HG03066 (cell line): ENCODE measurements at regions not wholly inside any gene's neighbourhood (a gene's known extent, or its start where the extent isn't known, plus 50 kb on each side); places are given as distances from the start of the nearest gene placed in this dataset.
A peak's percentile ranks its signal among the peaks of the same experiment; 100 is the strongest.
"Not testable (repeated sequence)": the region's sequence is repeated elsewhere in the genome, so short reads cannot be mapped to it uniquely, and the experiment has no call there.

ENCODE experiments used
- ATAC-seq: cut with Tn5 transposase; IDR thresholded peaks from one replicate; pipeline ENCODE4 v1.9.1; 2021; ENCODE audit warnings: low read depth; ENCODE audit not compliant: unreplicated experiment

- ATAC-seq: no peak
Observed at GRCh38 chr5:162916368-162916767, 521.0 kb upstream of the CCNG1 start.

GRCh38 chr5:162929104-162929503, 508.3 kb upstream of the CCNG1 start:
- no peak for ATAC-seq

GRCh38 chr5:162931501-162931900, 505.9 kb upstream of the CCNG1 start:
- no peak for ATAC-seq

GRCh38 chr5:162939991-162940390, 497.4 kb upstream of the CCNG1 start:
- no peak for ATAC-seq

- no peak for ATAC-seq
Observed at GRCh38 chr5:162948677-162949076, 488.7 kb upstream of the CCNG1 start.

- no peak for ATAC-seq
Observed at GRCh38 chr5:162956570-162956969, 480.8 kb upstream of the CCNG1 start.

GRCh38 chr5:162964144-162964543, 473.3 kb upstream of the CCNG1 start:
- ATAC-seq: not testable (repeated sequence)

GRCh38 chr5:162990063-162990462, 447.3 kb upstream of the CCNG1 start:
- no peak for ATAC-seq

- ATAC-seq: peak; percentile 57
Observed at GRCh38 chr5:162990856-162991497, 446.4 kb upstream of the CCNG1 start.

- no peak for ATAC-seq
Observed at GRCh38 chr5:162995568-162995967, 441.8 kb upstream of the CCNG1 start.

GRCh38 chr5:162996053-162996452, 441.3 kb upstream of the CCNG1 start:
- no peak for ATAC-seq

GRCh38 chr5:163005949-163006348, 431.4 kb upstream of the CCNG1 start:
- no peak for ATAC-seq

- no peak for ATAC-seq
Observed at GRCh38 chr5:163022582-163023128, 414.7 kb upstream of the CCNG1 start.

GRCh38 chr5:163023846-163024245, 413.5 kb upstream of the CCNG1 start:
- no peak for ATAC-seq

GRCh38 chr5:163024936-163025335, 412.5 kb upstream of the CCNG1 start:
- ATAC-seq: no peak

- no peak for ATAC-seq
Observed at GRCh38 chr5:163033656-163034055, 403.7 kb upstream of the CCNG1 start.

- no peak for ATAC-seq
Observed at GRCh38 chr5:163041254-163041653, 396.1 kb upstream of the CCNG1 start.

GRCh38 chr5:163079618-163080017, 357.8 kb upstream of the CCNG1 start:
- ATAC-seq: peak; percentile 65

- ATAC-seq: no peak
Observed at GRCh38 chr5:163089230-163089629, 348.2 kb upstream of the CCNG1 start.

- no peak for ATAC-seq
Observed at GRCh38 chr5:163089926-163090325, 347.5 kb upstream of the CCNG1 start.

GRCh38 chr5:163094492-163095180, 342.8 kb upstream of the CCNG1 start:
- peak; percentile 91 for ATAC-seq

GRCh38 chr5:163104464-163104863, 332.9 kb upstream of the CCNG1 start:
- ATAC-seq: no peak
